HG02610 (cell line): ENCODE measurements at regions not wholly inside any gene's neighbourhood (a gene's known extent, or its start where the extent isn't known, plus 50 kb on each side); places are given as distances from the start of the nearest gene placed in this dataset.

Experiments used
- ATAC-seq: cut with Tn5 transposase; IDR thresholded peaks from one replicate; pipeline ENCODE4 v1.9.1; 2021; ENCODE audit warnings: mild to moderate bottlenecking, moderate library complexity; ENCODE audit not compliant: unreplicated experiment

- ATAC-seq: no peak
These were observed 459.8 kb downstream of the IPMK start for GRCh38 chr10:57807906-57808305.

- no peak for ATAC-seq
These were observed 461.0 kb downstream of the IPMK start for GRCh38 chr10:57806675-57807074.

GRCh38 chr10:57799625-57800024 lies 468.1 kb downstream of the IPMK start:
- ATAC-seq: no peak

DNA sequence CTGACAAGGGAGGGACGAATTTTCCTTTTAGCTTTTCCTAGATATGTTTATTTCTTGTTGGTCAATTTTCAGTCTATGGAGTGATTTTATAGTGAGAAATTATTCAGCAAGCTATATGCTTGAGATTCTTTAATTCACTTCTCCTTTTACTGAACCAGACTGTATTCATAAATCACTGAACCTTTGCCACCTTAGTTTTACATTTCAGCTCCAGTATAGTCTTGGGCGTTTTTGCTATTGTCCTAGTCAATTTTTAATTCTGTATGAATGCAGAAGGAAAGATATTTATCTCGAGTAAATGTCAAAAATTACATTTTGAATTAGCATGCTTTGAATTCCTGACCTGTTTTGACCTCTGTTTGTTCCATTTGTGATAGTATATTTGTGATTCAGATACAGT lies 468.9 kb downstream of the IPMK start:
- ATAC-seq: no peak

- ATAC-seq: no peak
These were observed 476.1 kb downstream of the IPMK start for GRCh38 chr10:57791546-57791945.

GRCh38 chr10:57790703-57791102 lies 477.0 kb downstream of the IPMK start:
- no peak for ATAC-seq

- no peak for ATAC-seq
These were observed 479.6 kb downstream of the IPMK start for GRCh38 chr10:57788117-57788516.

DNA sequence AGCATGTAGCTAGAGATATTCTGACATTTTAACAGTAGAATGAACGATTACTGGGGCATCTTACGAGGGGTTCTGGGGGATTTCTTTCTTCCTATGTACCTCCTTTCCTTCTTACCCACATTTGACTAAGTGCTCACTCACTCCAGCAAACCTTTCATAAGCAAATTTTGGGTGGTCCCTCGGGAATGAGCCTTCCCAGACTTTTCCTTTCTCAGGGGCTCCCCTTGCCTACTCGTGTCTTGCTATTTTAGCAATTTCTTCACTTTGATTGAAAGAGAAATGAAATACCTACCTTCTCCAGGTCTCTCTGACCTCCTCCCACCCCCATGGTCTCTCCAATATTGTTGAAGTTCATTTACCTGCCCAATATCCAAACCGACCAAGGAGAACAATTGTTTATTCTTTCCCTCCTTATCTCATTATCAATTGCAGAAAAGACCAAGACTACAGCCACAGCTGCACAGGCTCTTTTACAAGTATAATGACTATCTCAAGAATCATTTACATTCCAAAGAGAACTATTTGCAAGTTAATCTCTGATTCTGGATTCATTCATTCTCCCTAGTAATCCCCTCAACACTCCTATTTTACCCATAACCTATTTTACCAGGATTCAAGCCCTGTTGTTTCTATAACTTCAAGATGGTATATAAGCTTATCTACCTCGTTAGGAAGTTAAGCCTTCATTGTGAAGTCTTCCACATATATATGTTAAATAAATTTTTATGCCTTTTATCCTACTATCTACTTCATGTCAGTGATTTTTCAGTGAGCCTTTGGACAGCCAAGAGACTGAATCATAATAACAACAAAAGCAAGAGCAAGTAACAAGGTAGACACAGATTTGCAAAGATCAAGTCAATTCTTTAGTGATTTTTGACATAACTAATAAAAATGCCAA lies 480.6 kb downstream of the IPMK start:
- ATAC-seq: no peak

DNA sequence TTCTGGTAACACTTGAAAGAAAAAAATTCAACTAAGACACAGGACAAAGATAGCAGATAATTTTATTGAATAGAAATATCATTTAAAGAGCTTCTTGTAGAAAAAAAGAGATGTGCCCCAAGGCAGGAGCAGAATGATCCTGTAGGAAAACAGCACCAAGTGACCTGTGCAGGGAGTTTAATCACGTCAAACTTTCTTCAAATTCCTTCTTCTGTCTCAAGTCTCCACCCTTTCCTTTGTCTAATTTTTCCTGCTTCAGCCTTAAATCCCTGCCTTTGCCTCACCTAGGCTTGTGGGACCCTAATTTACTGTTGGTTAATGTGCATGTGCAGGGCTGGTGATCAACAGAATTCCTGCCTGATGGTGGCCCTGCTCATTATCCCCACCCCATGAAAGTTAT lies 481.4 kb downstream of the IPMK start:
- ATAC-seq: no peak

GRCh38 chr10:57785546-57785945 lies 482.1 kb downstream of the IPMK start:
- no peak for ATAC-seq

DNA sequence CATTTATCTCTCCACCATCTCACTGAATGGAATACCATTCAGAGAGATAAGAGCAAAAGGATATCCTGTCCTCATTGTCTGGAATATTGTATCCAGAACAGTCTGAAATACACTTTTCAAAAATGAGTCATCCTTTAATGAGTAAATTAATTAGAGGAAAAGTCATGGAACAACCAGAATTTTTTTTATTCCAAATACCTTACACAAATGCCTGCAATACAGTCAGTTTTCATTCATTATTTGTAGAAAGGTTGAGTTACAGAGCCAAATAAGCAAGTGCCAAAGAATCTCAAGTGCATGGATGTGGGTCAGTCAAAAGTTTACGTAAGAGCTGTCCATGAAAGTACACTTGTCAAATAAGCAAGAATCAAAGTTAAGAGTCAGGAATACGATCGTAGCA lies 482.6 kb downstream of the IPMK start:
- no peak for ATAC-seq

DNA sequence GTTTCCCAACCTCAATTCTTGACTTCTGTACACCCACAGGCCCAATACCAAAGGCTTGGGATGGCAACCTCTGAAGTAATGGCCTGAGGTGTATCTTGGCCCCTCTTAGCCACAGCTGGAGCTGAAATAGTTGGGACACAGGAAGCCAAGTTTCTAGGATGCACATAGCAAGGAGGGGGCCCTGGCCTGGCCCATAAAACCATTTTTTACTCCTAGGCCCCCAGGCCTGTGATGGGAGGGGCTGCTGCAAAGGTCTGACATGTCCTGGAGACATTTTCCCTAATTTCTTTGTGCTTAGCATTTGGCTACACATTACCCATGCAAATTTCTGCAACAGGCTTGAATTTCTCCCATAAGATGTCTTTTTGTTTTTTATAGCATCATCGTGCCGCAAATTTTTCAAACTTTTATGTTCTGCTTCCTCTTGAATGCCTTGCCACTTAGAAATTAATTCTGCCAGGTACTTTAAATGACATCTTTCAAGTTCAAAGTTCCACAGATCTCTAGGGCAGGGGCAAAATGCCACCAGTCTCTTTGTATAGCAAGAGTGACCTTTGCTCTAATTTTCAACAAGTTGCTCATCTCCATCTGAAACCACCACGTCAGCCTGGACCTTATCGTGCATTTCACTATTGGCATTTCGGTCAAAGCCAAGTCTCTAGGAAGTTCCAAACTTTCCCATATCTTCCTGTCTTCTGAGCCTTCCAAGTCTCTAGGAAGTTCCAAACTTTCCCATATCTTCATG lies 490.8 kb downstream of the IPMK start:
- no peak for ATAC-seq

DNA sequence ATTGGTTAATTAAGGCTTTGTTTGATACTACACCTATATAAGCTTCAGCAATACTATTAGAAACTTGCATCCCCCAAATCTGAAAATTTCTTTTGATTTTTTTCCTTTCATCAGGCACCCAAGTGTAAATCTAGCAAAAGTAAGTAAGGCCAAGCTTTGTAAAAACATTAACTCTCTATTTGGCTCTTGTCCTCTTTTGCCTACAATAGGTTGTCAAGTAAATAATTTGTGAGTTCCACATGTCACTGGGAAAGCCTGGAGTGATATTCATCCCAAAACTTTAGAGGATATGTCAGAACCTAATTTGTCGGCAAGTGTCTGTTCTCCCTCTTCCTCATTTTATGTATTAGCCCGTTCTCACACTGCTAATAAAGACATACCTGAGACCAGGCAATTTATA lies 492.4 kb downstream of the IPMK start:
- ATAC-seq: no peak

- no peak for ATAC-seq
These were observed 498.4 kb downstream of the IPMK start for GRCh38 chr10:57769298-57769697.

DNA sequence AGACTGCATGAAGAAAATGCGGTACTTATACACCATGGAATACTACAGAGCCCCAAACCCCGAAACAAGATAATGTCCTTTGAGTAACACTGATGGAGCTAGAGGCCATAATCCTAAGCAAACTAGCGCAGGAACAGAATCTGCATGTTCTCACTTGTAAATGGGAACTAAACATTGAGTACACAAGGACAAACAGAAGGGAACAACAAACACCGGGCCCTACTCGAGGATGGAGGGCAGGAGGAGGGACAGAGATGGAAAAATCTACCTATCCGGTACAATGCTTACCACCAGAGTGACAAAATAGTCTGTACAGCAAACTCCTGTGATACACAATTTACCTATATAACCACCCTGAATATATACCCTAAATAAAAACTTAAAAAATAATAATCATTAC lies 507.9 kb downstream of the IPMK start:
- ATAC-seq: no peak

DNA sequence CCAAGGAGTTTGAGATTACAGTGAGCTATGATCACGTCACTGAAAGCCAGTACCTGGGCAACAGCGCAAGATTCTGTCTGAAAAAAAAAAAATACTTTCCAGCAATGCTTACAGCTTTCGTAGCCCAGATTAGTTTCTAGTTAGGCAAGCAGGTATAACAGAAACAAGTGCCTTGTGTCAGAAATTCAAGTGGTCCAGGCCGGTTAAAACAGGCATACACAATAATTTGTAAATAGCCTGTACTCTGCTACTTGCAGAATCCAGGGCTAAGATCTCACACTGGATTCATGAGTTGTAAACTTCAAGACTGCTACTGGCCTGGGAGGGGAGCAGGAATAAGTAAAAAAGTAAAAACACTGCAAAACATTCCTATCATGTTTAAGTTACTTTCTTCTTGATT lies 512.9 kb downstream of the IPMK start:
- no peak for ATAC-seq

DNA sequence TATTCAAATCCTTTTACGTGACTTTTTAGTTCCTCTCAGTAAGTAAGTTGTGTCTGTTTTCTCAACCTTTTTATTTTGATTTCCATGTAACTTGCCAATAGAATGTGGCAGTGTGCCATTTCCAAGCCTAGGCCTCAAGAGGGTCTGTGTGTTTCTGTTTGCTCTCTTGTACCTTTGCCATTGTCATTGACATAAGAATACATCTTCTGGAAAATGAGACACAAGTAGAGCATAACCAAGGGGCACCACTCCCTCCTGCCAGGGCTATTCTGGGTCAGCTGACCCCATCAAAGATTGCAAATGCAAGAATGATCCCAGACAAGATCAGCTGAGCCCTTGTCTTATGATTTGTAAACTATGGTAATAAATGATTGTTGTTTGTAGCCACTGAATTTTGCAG lies 524.0 kb downstream of the IPMK start:
- ATAC-seq: no peak

DNA sequence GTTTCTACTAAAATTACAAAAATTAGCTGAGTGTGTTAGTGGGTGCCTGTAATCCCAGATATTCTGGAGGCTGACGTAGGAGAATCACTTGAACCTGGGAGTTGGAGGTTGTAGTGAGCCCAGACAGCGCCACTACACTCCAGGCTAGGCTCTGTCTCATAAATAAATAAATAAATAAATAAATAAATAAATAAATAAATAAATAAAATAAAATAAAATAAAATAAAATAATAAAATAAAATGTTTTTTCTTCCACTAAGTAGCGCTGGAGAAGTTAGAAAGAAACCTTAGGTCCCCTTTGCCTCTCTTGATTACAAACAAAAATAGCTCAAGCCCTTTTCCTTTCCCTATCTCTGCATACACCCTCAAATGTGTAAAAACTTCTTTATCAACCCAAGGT lies 525.9 kb downstream of the IPMK start:
- ATAC-seq: no peak

- ATAC-seq: no peak
These were observed 544.4 kb downstream of the IPMK start for GRCh38 chr10:57723305-57723704.

DNA sequence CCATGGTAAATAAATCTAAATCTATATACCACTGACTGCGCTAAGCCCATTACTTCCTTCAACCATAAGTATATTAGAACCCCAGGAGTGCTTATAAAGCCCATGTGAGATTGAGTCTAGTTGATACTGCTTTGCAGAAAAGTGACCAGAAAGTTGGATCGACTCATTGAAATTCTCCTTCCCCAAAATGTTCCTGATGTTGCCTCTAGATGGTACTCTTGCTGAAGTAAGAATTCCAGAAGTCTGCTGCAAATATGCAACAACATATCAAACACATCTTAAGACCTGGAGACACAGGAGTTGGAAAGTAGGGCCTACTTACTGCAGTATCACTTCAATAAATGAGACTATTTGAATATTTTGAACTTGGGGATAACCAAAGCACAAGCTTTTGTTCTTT lies 550.8 kb downstream of the IPMK start:
- no peak for ATAC-seq

DNA sequence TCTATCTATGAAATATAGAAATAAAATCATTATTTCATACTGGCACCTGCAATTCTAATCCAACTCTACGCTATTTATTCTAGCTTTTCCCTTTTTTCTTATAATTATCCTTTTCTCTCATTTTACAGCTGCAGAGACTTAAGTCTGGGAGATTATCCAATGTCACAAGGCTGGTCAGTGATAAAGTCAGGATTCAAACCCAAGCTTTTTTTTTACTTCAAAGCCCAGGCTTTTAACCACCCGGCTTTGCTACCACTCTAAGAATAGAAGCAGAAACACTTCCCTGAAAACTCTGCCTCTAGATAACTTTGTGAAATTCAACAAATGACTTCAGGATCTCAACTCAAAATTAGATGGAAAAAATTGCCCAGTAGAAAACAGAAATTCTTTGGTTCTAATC lies 552.5 kb downstream of the IPMK start:
- ATAC-seq: no peak

DNA sequence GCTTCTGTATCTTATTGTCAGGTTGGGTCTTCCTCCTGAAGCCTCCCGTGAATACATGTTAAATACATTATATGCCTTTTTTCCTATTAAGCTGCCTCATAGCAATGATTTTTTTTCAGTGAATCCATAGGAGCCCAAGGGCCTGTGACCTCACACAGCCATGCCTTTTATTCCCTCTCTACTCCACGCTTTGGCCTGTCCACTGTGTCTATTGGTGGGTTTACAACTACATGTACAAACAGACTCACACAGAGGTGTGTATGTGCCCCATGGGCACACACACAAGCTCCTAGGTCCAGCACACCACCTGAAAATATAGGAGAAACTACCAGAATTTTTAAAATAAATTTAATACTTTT lies 560.4 kb downstream of the IPMK start:
- ATAC-seq: no peak
